H9 (cell line): ENCODE measurements at regions not wholly inside any gene's neighbourhood (a gene's known extent, or its start where the extent isn't known, plus 50 kb on each side); places are given as distances from the start of the nearest gene placed in this dataset.

Source experiments
- DNase-seq: peaks from one replicate; pipeline ENCODE4 v3.0.0-alpha.2; 2017
- H2AFZ ChIP-seq: one replicate; pipeline ENCODE4 v1.6.1; 2013; ENCODE audit warnings: mild to moderate bottlenecking, low read length, control low read depth, moderate library complexity
- H2AK5ac ChIP-seq: 2 replicates; pipeline ENCODE4 v1.6.1; 2013; ENCODE audit warnings: low read length, control low read depth, mixed read lengths; ENCODE audit not compliant: insufficient read length
- H2BK120ac ChIP-seq: one replicate; pipeline ENCODE4 v1.6.1; 2013; ENCODE audit warnings: low read depth, mild to moderate bottlenecking, low read length, control low read depth, inconsistent platforms; ENCODE audit not compliant: poor library complexity, severe bottlenecking
- H2BK12ac ChIP-seq: 2 replicates; pipeline ENCODE4 v1.6.1; 2013; ENCODE audit warnings: low read length, control low read depth, mixed read lengths, low read depth; ENCODE audit not compliant: insufficient read length
- H2BK15ac ChIP-seq: 2 replicates; pipeline ENCODE4 v1.6.1; 2013; ENCODE audit warnings: low read depth, low read length, control low read depth
- H2BK20ac ChIP-seq: one replicate; pipeline ENCODE4 v1.6.1; 2013; ENCODE audit warnings: low read depth, mild to moderate bottlenecking, low read length, control low read depth, inconsistent platforms; ENCODE audit not compliant: poor library complexity, severe bottlenecking
- H2BK5ac ChIP-seq: 2 replicates; pipeline ENCODE4 v1.6.1; 2013; ENCODE audit warnings: low read length, control low read depth, mixed read lengths; ENCODE audit not compliant: insufficient read length
- H3K14ac ChIP-seq: 2 replicates; pipeline ENCODE4 v1.6.1; 2013; ENCODE audit warnings: low read length, control low read depth; ENCODE audit not compliant: insufficient read depth
- H3K18ac ChIP-seq: 2 replicates; pipeline ENCODE4 v1.6.1; 2013; ENCODE audit warnings: low read depth, mild to moderate bottlenecking, mixed read lengths, low read length, control low read depth; ENCODE audit not compliant: insufficient read length
- H3K23ac ChIP-seq: 2 replicates; pipeline ENCODE4 v1.6.1; 2013; ENCODE audit warnings: low read length, control low read depth, mixed read lengths, low read depth; ENCODE audit not compliant: insufficient read length
- H3K23me2 ChIP-seq: 2 replicates; pipeline ENCODE4 v1.6.1; 2013; ENCODE audit warnings: low read depth, mild to moderate bottlenecking, mixed read lengths, low read length, control low read depth; ENCODE audit not compliant: insufficient read length, poor library complexity, severe bottlenecking
- H3K27ac ChIP-seq: 2 replicates; pipeline ENCODE4 v1.5.1; 2013; ENCODE audit warnings: low read length, control low read depth, mixed read lengths, low read depth; ENCODE audit not compliant: insufficient read length
- H3K27me3 ChIP-seq: 2 replicates; pipeline ENCODE4 v1.6.1; 2013; ENCODE audit warnings: low read length, control low read depth, inconsistent platforms; ENCODE audit not compliant: insufficient read depth
- H3K4ac ChIP-seq: 2 replicates; pipeline ENCODE4 v1.6.1; 2013; ENCODE audit warnings: low read depth, mild to moderate bottlenecking, control low read depth, inconsistent platforms, low read length, moderate library complexity
- H3K4me1 ChIP-seq: 2 replicates; pipeline ENCODE4 v1.6.1; 2013; ENCODE audit warnings: low read length, control low read depth, inconsistent platforms; ENCODE audit not compliant: insufficient read depth
- H3K4me2 ChIP-seq: 2 replicates; pipeline ENCODE4 v1.6.1; 2013; ENCODE audit warnings: low read length, control low read depth, mixed read lengths; ENCODE audit not compliant: insufficient read length, insufficient read depth
- H3K56ac ChIP-seq: 2 replicates; pipeline ENCODE4 v1.6.1; 2013; ENCODE audit warnings: low read depth, mild to moderate bottlenecking, mixed read lengths, low read length, control low read depth; ENCODE audit not compliant: insufficient read length
- H3K79me1 ChIP-seq: 2 replicates; pipeline ENCODE4 v1.6.1; 2013; ENCODE audit warnings: low read depth, mild to moderate bottlenecking, moderate library complexity, low read length, control low read depth, inconsistent platforms; ENCODE audit not compliant: insufficient read depth, poor library complexity, severe bottlenecking
- H3K79me2 ChIP-seq: 2 replicates; pipeline ENCODE4 v1.6.1; 2013; ENCODE audit warnings: low read length, control low read depth, inconsistent platforms; ENCODE audit not compliant: insufficient read depth
- H3K9ac ChIP-seq: 2 replicates; pipeline ENCODE4 v1.6.1; 2013; ENCODE audit warnings: low read length, control low read depth, mixed read lengths; ENCODE audit not compliant: insufficient read length; ENCODE audit errors: extremely low read depth
- H3K9me3 ChIP-seq: one replicate; pipeline ENCODE4 v1.6.1; 2013; ENCODE audit warnings: low read depth, low read length, inconsistent platforms; ENCODE audit not compliant: control insufficient read depth
- H3T11ph ChIP-seq: one replicate; pipeline ENCODE4 v1.6.1; 2013; ENCODE audit warnings: mild to moderate bottlenecking, low read length, control low read depth, inconsistent platforms
- H4K20me1 ChIP-seq: one replicate; pipeline ENCODE4 v1.6.1; 2013; ENCODE audit not compliant: control insufficient read depth, insufficient read length, insufficient read depth
- H4K5ac ChIP-seq: 2 replicates; pipeline ENCODE4 v1.6.1; 2013; ENCODE audit warnings: low read depth, mild to moderate bottlenecking, mixed read lengths, low read length, control low read depth; ENCODE audit not compliant: insufficient read length
- H4K8ac ChIP-seq: replicated peaks from 2 replicates; pipeline ENCODE4 v1.6.1; 2013; ENCODE audit warnings: low read length, control low read depth, mixed read lengths, low read depth; ENCODE audit not compliant: insufficient read length
- H4K91ac ChIP-seq: 2 replicates; pipeline ENCODE4 v1.6.1; 2013; ENCODE audit warnings: low read depth, mild to moderate bottlenecking, moderate library complexity, mixed read lengths, low read length, control low read depth; ENCODE audit not compliant: insufficient read length
- H3K27ac Mint-ChIP-seq, 3 experiments: 2 replicates in 2 of 3; 3 replicates in 1 of 3; pipeline ENCODE4 v1.8.0; 2020 to 2021; ENCODE audit warnings: mixed read lengths in 3 of 3, mild to moderate bottlenecking in 1 of 3, moderate library complexity in 1 of 3
- H3K27me3 Mint-ChIP-seq: 2 replicates; pipeline ENCODE4 v1.8.0; 2021; ENCODE audit warnings: low read depth, mild to moderate bottlenecking, moderate library complexity, mixed read lengths
- H3K36me3 Mint-ChIP-seq, 3 experiments: 2 replicates in 2 of 3; 3 replicates in 1 of 3; pipeline ENCODE4 v1.8.0; 2020 to 2021; ENCODE audit warnings: low read depth in 3 of 3, mixed read lengths in 3 of 3; ENCODE audit not compliant: insufficient read depth in 1 of 3
- H3K4me1 Mint-ChIP-seq, 2 experiments: 2 replicates each; pipeline ENCODE4 v1.8.0; 2020; ENCODE audit warnings: mixed read lengths in 2 of 2
- H3K4me3 Mint-ChIP-seq, 2 experiments: 2 replicates in 1 of 2; 3 replicates in 1 of 2; pipeline ENCODE4 v1.8.0; 2020 to 2021; ENCODE audit warnings: mild to moderate bottlenecking in 2 of 2, mixed read lengths in 2 of 2, moderate library complexity in 1 of 2
- H3K9me3 Mint-ChIP-seq, 2 experiments: 2 replicates in 1 of 2; 3 replicates in 1 of 2; pipeline ENCODE4 v1.8.0; 2020; ENCODE audit warnings: mild to moderate bottlenecking in 2 of 2, mixed read lengths in 2 of 2, moderate library complexity in 1 of 2
- whole genome bisulfite sequencing: extraction: QIAGEN DNeasy Blood & Tissue Kit; methylation state at CpG from one replicate; pipeline ENCODE4 v1.1.7; 2013; ENCODE audit warnings: missing lambda C conversion rate, low lambda C conversion rate, mixed read lengths; ENCODE audit not compliant: insufficient read length; ENCODE audit errors: extremely low coverage; 5-methylcytosine and 5-hydroxymethylcytosine counted together
- TF ChIP-seq, protein P1 (sequence below): fragments of 200-600 bp; sonication (generic); conservative IDR thresholded peaks from 3 replicates; pipeline ENCODE4 v1.8.0; 2021; ENCODE audit warnings: antibody characterized with exemption, mild to moderate bottlenecking

DNA sequence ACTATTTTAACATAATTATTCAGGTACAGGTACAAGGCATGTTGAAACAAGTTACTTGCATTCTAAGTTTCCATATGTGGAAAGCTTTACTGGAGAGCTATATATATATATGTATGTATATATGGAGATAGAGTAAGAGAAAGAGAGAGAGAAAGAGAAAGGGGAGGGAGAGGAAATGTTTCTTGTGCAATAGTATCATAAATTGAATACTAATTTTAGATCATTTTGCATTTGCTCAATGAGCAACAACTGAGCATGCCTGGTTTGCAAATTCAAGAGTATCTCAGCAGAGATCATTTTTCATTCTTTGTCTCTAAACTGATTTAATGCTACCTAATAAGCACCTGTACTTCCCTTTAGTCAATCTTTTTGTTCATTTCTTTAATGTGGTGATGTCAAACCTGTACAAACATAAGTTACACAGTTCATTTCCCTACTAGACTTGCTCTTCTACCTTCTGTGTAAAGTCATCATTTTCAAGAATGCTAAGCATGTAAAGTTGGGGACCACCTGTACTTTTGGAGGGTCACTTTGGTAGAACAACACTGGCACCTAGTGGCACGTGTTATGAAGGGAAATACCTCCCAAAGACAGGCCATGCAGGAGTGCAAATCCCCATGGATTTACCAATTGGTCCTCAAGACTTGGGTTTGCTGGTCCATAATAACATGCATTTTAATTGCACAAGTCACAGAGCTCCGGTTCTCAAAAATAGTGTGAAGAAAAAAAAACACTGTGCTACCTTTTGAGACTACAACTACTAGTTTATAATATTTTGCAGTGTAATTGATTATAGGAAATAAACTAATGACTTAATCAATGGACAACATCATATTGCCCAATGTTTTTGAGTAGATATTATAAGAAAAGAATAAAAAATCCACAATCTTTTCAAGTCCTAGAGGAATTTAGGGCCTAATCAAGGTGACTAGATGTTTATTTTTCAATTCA lies 431.2 kb upstream of the IGFBP3 start:
- Histone ChIP-seq H4K8ac (no peak overlapping the region), H3K23me2 (no peaks in the 10 kb centered on the region), H3K27me3 (no peaks in the 10 kb centered on the region), H2BK15ac (no peak overlapping the region), H3K14ac (no peak overlapping the region), H3K27ac (no peak overlapping the region), H3K56ac (no peak overlapping the region), H2BK12ac (no peak overlapping the region), H2BK5ac (no peak overlapping the region), H3K18ac (no peak overlapping the region), H4K5ac (no peak overlapping the region), H2AK5ac (no peak overlapping the region), H3K9ac (no peak overlapping the region), H4K91ac (no peak overlapping the region), H3K79me2 (no peaks in the 10 kb centered on the region), H3K4me2 (no peak overlapping the region), H3K9me3 (no peaks in the 10 kb centered on the region), H2BK120ac (no peak overlapping the region), H2BK20ac (no peak overlapping the region), H4K20me1 (no peaks in the 10 kb centered on the region), H3T11ph (no peak overlapping the region), H3K4ac (no peak overlapping the region), H3K79me1 (no peaks in the 10 kb centered on the region), H3K23ac (no peak overlapping the region), H2AFZ (no peak overlapping the region), H3K4me1 (no peaks in the 10 kb centered on the region)
- H3K27me3 Mint-ChIP-seq, result no peaks in the 10 kb centered on the region
- peak; percentile 57 for DNase-seq
- H3K4me3 Mint-ChIP-seq, result no peak overlapping the region
- peaks cover 0 to 3% of the 10 kb centered on the region in 2 experiments; a peak in 2 of 5 replicates for H3K9me3 Mint-ChIP-seq
- peaks cover 0 to 2% (median 0%) of the 10 kb centered on the region in 3 experiments; a peak in 1 of 7 replicates for H3K36me3 Mint-ChIP-seq
- H3K4me1 Mint-ChIP-seq, result peaks cover 11 to 16% of the 10 kb centered on the region in 2 experiments
- TF ChIP-seq, protein P1, sequence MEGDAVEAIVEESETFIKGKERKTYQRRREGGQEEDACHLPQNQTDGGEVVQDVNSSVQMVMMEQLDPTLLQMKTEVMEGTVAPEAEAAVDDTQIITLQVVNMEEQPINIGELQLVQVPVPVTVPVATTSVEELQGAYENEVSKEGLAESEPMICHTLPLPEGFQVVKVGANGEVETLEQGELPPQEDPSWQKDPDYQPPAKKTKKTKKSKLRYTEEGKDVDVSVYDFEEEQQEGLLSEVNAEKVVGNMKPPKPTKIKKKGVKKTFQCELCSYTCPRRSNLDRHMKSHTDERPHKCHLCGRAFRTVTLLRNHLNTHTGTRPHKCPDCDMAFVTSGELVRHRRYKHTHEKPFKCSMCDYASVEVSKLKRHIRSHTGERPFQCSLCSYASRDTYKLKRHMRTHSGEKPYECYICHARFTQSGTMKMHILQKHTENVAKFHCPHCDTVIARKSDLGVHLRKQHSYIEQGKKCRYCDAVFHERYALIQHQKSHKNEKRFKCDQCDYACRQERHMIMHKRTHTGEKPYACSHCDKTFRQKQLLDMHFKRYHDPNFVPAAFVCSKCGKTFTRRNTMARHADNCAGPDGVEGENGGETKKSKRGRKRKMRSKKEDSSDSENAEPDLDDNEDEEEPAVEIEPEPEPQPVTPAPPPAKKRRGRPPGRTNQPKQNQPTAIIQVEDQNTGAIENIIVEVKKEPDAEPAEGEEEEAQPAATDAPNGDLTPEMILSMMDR, result peak; percentile 88
- no CpG with 5 or more reads among the region's 2 CpGs for WGBS
- no peak overlapping the region for H3K27ac Mint-ChIP-seq
